ENCODE measurements at regions not wholly inside any gene's neighbourhood (a gene's known extent, or its start where the extent isn't known, plus 50 kb on each side); places are given as distances from the start of the nearest gene placed in this dataset.

- DNase-seq (ENCODE audit: low read depth), result no peak
These were observed 63.5 kb upstream of the C1GALT1 start for GRCh38 chr7:7118822-7119221.

- no peak for DNase-seq (ENCODE audit: low read depth)
These were observed 62.6 kb upstream of the C1GALT1 start for GRCh38 chr7:7119729-7120128.

GRCh38 chr7:7122033-7122478 lies 60.3 kb upstream of the C1GALT1 start:
- DNase-seq (ENCODE audit: low read depth), result no peak

- DNase-seq (ENCODE audit: low read depth), result no peak
These were observed 59.6 kb upstream of the C1GALT1 start for GRCh38 chr7:7122701-7123281.

- DNase-seq (ENCODE audit: low read depth), result no peak
These were observed 56.4 kb upstream of the C1GALT1 start for GRCh38 chr7:7125963-7126362.

GRCh38 chr7:7127773-7128172 lies 54.6 kb upstream of the C1GALT1 start:
- DNase-seq (ENCODE audit: low read depth), result no peak

GRCh38 chr7:7129381-7129780 lies 53.0 kb upstream of the C1GALT1 start:
- DNase-seq (ENCODE audit: low read depth), result no peak

GRCh38 chr7:7131273-7131672 lies 51.1 kb upstream of the C1GALT1 start:
- DNase-seq (ENCODE audit: low read depth), result no peak
